GM18517 (cell line): ENCODE measurements at regions not wholly inside any gene's neighbourhood (a gene's known extent, or its start where the extent isn't known, plus 50 kb on each side); places are given as distances from the start of the nearest gene placed in this dataset.
"Not testable (repeated sequence)": the region's sequence is repeated elsewhere in the genome, so short reads cannot be mapped to it uniquely, and the experiment has no call there.

Source experiments
- ATAC-seq: cut with Tn5 transposase; IDR thresholded peaks from one replicate; pipeline ENCODE4 v1.9.1; 2021; ENCODE audit warnings: mild to moderate bottlenecking, moderate library complexity; ENCODE audit not compliant: unreplicated experiment

- ATAC-seq = no peak
These were observed 1026.9 kb upstream of the ADGRB3 start for GRCh38 chr6:67608099-67608749.

- no peak for ATAC-seq
These were observed 1027.9 kb upstream of the ADGRB3 start for GRCh38 chr6:67606906-67607828.

GRCh38 chr6:67594366-67594765 lies 1040.7 kb upstream of the ADGRB3 start:
- ATAC-seq = no peak

DNA sequence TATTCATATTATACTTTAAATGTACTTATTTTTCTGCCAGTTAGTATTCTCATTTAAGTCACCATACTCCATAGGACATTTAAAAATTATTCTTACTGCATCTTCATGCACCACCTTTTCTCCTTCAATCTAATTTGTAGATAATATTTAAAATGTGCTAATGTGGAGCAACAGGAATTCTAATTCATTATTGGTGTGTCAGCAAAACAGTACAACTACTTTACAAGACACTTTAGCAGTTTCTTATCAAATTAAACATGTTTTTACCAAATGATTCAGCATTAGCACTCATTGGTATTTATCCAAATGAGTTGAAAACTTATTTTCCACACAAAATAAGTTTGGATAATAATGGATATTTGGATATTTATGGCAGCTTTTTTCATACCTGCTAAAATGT lies 1041.8 kb upstream of the ADGRB3 start:
- ATAC-seq = no peak

- ATAC-seq = no peak
These were observed 1043.2 kb upstream of the ADGRB3 start for GRCh38 chr6:67591910-67592309.

GRCh38 chr6:67567842-67568241 lies 1067.2 kb upstream of the ADGRB3 start:
- no peak for ATAC-seq

GRCh38 chr6:67563671-67564070 lies 1071.4 kb upstream of the ADGRB3 start:
- ATAC-seq = no peak

GRCh38 chr6:67560068-67560467 lies 1075.0 kb upstream of the ADGRB3 start:
- ATAC-seq = no peak

DNA sequence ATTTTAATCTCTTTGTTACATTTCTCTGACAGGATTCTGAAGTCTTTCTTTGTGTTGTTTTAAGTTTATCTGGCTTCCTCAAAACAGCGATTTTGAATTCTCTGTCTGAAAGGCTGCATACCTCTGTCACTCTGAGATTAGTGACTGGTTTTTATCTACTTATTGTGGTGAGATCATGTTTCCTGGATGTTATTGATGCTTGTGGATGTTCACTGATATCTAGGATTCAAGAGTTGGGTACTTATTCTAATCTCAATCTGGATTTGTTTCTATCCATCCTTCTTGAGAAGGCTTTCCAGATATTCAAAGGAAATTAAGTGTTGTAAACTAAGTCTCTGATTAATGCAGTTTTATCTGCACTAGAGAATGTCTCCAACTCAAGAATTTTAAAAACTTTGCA lies 1076.1 kb upstream of the ADGRB3 start:
- no peak for ATAC-seq

DNA sequence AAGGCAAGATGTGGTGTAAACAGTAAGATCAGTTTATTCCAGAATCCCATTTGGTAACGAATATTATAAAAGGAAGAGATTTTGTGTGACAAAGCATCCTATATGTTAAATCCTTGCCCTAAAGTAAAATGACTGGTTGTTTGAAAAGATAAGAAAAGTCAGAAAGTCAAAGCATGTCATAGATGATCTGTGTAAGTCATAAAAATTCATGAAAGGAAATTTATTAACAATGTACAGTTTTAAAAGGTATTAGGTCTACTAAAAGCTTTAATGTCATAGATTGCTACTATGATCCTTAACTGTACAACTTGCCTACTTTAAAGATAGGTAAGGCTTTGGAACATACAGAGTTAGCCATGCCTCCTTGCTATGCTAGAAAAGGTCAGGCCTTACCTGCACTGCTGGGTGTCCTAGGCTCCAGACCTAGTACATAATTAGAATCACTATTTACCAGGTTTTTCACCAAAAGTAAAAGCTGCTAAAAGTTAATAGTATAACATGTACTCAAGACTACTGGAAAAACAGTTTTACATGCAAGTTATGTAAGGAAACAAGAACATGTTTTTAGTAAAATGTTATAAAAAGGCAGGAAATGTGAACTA lies 1090.1 kb upstream of the ADGRB3 start:
- no peak for ATAC-seq

DNA sequence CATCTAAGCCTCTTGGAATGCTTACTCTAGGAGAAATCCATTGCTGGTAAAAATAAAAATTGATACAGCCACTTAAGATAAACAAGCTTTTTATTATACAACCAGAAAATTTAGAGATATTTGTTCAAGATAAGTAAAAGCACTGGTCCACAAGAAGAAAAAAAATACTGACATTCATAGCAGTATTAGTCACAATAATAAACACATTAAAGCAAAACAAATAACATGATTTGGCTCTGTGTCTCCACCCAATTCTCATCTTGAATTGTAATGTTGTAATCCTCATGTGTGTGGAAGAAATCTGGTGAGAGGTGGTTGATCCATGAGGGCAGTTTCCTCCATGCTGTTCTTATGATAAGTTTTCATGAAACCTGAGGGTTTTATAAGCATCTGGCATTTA lies 1093.5 kb upstream of the ADGRB3 start:
- ATAC-seq = no peak

DNA sequence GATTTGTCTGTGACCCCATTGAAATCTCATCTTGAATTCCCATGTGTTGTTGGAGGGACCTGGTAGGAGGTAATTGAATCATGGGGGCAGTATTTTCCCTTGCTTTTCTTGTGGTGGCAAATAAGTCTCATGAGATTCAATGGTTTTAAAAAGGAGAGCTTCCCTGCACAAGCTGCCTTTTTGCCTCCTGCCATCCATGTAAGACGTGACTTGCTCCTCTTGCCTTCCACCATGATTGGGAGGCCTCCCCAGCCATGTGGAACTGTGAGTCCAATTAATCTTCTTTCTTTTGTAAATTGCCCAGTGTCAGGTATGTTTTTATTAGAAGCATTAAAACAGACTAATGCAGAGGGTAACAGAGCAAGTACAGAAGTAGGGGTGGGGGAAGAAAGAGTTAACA lies 1097.0 kb upstream of the ADGRB3 start:
- no peak for ATAC-seq

DNA sequence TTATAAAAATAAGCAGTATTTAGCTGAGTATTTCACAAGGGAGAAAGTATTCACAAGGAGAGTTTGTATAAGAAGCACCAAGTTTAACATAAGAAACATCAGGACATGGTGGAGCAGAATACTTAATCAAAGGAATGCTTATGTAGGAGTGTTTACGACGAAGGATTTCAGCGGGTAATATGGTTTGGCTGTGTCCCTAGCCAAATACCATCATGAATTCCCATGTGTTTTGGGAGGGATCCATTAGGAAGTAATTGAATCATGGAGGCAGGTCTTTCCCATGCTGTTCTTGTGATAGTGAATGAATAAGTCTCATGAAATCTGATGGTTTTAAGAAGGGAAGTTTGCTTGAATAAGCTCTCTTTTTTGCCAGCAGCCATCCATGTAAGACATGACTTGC lies 1099.1 kb upstream of the ADGRB3 start:
- no peak for ATAC-seq

DNA sequence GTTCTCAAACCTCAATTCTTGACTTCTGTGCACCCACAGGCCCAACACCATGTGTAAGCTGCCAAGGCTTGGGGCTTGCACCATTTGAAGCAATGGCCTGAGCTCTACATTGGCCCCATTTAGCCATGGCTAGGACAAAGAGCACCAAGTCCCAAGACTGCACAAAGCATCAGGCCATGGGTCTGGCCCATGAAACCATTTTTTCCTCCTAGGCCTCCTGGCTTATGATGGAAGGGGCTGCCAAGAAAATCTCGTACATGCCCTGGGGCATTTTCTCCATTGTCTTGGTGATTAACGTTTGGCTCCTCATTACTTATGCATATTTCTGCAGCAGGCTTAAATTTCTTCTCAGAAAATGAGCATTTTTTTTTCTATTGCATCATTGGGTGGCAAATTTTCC lies 1128.7 kb upstream of the ADGRB3 start:
- ATAC-seq = no peak

DNA sequence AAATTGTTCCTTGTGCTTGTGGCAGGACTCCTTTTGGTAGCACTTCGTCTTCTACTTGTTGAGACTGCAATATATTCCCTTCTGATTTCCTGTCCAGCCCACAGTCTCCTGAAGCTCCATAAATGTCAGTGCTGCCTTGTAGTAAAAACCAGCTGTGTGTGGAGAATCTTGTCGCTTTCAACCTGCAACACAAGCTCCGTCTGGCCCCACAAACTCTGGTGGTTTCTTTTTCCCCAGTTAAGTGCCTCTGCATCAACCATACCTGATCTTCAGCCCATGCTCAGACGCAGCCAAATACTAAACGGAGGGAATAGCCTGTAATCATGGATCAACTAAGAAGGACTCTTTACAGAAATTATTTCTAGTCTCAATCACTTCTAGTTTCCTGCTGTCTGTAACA lies 1133.3 kb upstream of the ADGRB3 start:
- no peak for ATAC-seq

DNA sequence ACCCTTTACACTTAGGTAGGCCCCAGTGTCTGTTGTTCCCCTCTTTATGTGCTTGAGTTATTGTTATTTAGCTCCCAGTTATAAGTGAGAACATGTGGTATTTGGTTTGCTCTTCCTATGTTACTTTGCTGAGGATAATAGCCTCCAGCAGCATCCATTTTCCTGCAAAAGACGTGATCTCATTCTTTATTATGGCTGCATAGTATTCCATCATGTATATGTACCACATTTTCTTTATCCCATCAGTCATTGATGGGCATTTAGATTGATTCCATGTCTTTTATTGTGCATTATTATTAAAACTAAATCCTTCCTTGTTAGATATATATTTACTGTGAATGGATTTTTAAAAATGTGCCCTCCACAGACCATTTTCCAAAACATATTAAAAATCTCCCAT lies 1137.3 kb upstream of the ADGRB3 start:
- no peak for ATAC-seq

DNA sequence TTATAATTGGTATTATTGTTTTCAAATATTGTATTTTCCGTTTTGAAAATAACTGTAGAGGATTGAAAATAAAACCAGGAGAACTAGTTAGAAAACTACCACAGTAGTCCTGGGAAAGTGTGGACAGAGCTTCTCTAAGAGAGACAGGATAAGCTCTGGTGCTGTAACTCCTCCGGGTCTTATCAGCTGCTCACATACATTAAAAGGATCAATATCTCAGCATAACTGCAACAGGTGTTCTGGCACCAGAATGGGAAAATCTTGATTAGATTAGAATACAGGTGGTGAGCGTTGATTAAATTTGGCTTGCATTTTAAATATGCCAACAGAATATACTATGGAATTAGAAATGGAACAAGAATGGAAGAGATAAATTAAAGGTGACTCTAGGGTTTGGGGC lies 1138.9 kb upstream of the ADGRB3 start:
- ATAC-seq = no peak

DNA sequence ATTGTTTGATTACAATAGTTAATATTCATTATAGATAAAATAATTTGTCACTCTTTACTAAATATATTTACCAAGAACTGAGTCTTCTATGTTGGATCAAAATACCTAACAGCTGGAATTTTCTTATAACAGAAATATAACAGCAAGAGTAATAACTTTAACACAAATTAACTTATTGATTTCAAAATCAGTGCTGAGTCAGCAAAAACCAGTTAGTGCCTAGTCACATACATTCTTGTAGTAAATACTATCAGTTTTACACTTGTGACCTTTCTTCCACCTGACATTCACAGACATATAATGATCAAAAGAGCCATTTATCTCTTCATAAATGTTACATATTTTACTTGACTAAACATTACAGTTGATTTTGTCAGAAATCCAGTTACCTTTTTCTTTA lies 1141.4 kb upstream of the ADGRB3 start:
- ATAC-seq = no peak

DNA sequence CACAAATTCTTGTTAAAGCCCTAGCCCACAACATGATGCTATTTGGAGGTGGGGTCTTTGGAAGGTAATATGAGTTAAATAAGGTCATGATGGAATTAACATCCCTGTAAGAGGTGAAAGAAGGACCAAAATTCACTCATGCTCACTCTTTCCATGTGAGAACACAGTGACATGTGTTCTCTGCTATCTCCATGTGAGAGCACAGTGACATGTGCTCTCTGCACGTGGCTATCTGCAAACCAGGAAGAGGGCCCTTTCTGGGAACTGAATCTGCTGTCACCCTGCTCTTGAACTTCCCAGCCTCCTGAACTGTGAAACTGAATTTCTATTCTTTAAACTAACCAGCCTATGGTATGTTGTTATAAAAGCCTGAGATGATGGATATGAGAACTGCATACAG lies 1159.4 kb upstream of the ADGRB3 start:
- ATAC-seq = no peak

DNA sequence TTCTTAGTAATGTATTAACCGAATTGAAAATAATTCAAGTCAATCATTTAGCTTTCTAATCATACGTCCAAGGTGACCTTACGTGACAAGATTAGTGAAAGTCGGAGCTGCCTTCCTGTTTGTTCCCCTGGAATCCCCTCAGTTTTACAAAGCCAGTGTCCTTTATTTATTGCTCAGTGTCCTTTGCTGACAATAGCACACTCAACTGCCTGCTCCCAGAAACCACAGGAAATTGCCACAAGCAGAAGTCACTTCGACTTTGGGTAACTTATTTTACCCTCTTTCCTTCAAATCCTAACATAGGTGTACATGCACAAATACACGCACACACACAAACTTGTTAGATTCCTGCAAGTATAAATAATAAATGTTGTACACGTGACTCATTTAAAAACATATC lies 1167.7 kb upstream of the ADGRB3 start:
- ATAC-seq = no peak

DNA sequence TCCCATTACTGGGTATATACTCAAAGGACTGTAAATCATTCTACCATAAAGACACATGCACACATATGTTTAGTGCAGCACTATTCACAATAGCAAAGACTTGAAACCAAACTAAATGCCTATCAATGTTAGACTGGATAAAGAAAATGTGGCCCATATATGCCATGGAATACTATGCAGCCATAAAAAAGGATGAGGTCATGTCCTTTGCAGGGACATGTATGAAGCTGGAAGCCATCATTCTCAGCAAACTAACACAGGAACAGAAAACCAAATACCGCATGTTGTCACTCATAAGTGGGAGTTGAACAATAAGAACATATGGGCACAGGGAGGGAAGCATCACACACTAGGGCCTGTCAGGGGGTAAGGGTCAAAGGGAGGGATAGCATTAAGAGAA lies 1172.4 kb upstream of the ADGRB3 start:
- ATAC-seq = not testable (repeated sequence)

GRCh38 chr6:67459556-67459955 lies 1175.5 kb upstream of the ADGRB3 start:
- ATAC-seq = no peak
